Neuronal stem cell (in vitro differentiated cells): ENCODE measurements at regions not wholly inside any gene's neighbourhood (a gene's known extent, or its start where the extent isn't known, plus 50 kb on each side); places are given as distances from the start of the nearest gene placed in this dataset.

Experiments
- DNase-seq: peaks from one replicate; pipeline ENCODE4 v3.0.0-alpha.2; 2013; ENCODE audit warnings: low spot score
- H2AFZ ChIP-seq: one replicate; pipeline ENCODE4 v1.6.1; 2013; ENCODE audit warnings: mild to moderate bottlenecking, low read length, inconsistent platforms
- H2AK5ac ChIP-seq: 2 replicates; pipeline ENCODE4 v1.6.1; 2013; ENCODE audit warnings: low read depth, mild to moderate bottlenecking, inconsistent platforms, low read length, moderate library complexity, mixed read lengths
- H2BK120ac ChIP-seq: 2 replicates; pipeline ENCODE4 v1.6.1; 2013; ENCODE audit warnings: low read depth, mild to moderate bottlenecking, inconsistent platforms, low read length, moderate library complexity, mixed read lengths
- H2BK12ac ChIP-seq: one replicate; pipeline ENCODE4 v1.6.1; 2013; ENCODE audit warnings: low read length, inconsistent platforms
- H2BK15ac ChIP-seq: 2 replicates; pipeline ENCODE4 v1.6.1; 2013; ENCODE audit warnings: mild to moderate bottlenecking, low read length, inconsistent platforms, mixed read lengths
- H2BK5ac ChIP-seq: one replicate; pipeline ENCODE4 v1.6.1; 2013; ENCODE audit warnings: inconsistent platforms, mild to moderate bottlenecking, low read length, moderate library complexity
- H3K14ac ChIP-seq: one replicate; pipeline ENCODE4 v1.6.1; 2013; ENCODE audit warnings: low read length, inconsistent platforms
- H3K18ac ChIP-seq: 2 replicates; pipeline ENCODE4 v1.6.1; 2013; ENCODE audit warnings: low read length, inconsistent platforms
- H3K23ac ChIP-seq: 2 replicates; pipeline ENCODE4 v1.6.1; 2013; ENCODE audit warnings: low read depth, mild to moderate bottlenecking, mixed read lengths, low read length, inconsistent platforms; ENCODE audit not compliant: poor library complexity
- H3K27ac ChIP-seq: replicated peaks from 3 replicates; pipeline ENCODE4 v1.5.1; 2013; ENCODE audit warnings: low read length, inconsistent platforms
- H3K27me3 ChIP-seq, 3 experiments: 2 replicates each; pipeline ENCODE4 v1.6.1; 2013; ENCODE audit warnings: low read length in 3 of 3, mild to moderate bottlenecking in 2 of 3, inconsistent platforms in 1 of 3, low read depth in 1 of 3, mixed read lengths in 1 of 3, moderate library complexity in 1 of 3; ENCODE audit not compliant: control insufficient read depth in 3 of 3, insufficient read depth in 3 of 3
- H3K36me3 ChIP-seq, 2 donors: replicated peaks in 1 of 2; 2 replicates each; pipeline ENCODE4 v1.6.1; 2013; ENCODE audit warnings: low read length in 2 of 2; ENCODE audit not compliant: control insufficient read depth in 2 of 2, insufficient read depth in 2 of 2
- H3K4ac ChIP-seq: 2 replicates; pipeline ENCODE4 v1.6.1; 2013; ENCODE audit warnings: inconsistent platforms, mild to moderate bottlenecking, low read length, moderate library complexity
- H3K4me1 ChIP-seq, 2 donors: 1 replicate in 1 of 2; 2 replicates in 1 of 2; pipeline ENCODE4 v1.6.1; 2013; ENCODE audit warnings: low read length in 2 of 2, low read depth in 1 of 2; ENCODE audit not compliant: control insufficient read depth in 2 of 2, insufficient read depth in 1 of 2
- H3K4me2 ChIP-seq: one replicate; pipeline ENCODE4 v1.6.1; 2013; ENCODE audit warnings: mild to moderate bottlenecking, low read length, inconsistent platforms; ENCODE audit not compliant: insufficient read depth, poor library complexity, severe bottlenecking
- H3K4me3 ChIP-seq, 2 donors: 2 replicates each; pipeline ENCODE4 v1.5.1; 2013; ENCODE audit warnings: low read length in 2 of 2, mild to moderate bottlenecking in 2 of 2, inconsistent platforms in 1 of 2, moderate library complexity in 1 of 2
- H3K79me1 ChIP-seq: one replicate; pipeline ENCODE4 v1.6.1; 2013; ENCODE audit warnings: low read depth, mild to moderate bottlenecking, inconsistent platforms, low read length, moderate library complexity
- H3K9ac ChIP-seq: one replicate; pipeline ENCODE4 v1.6.1; 2013; ENCODE audit warnings: mild to moderate bottlenecking, low read depth, low read length, inconsistent platforms; ENCODE audit not compliant: poor library complexity
- H3K9me3 ChIP-seq, 2 donors: replicated peaks in 1 of 2; 2 replicates each; pipeline versions ENCODE3 to v1.6.1; 2013; ENCODE audit warnings: low read length in 2 of 2, mild to moderate bottlenecking in 2 of 2, inconsistent platforms in 1 of 2, low read depth in 1 of 2, mixed read lengths in 1 of 2, moderate library complexity in 1 of 2; ENCODE audit not compliant: control insufficient read depth in 2 of 2, insufficient read depth in 1 of 2
- H4K8ac ChIP-seq: one replicate; pipeline ENCODE4 v1.6.1; 2013; ENCODE audit warnings: low read depth, mild to moderate bottlenecking, inconsistent platforms, low read length, moderate library complexity
- H4K91ac ChIP-seq: one replicate; pipeline ENCODE4 v1.6.1; 2013; ENCODE audit warnings: low read length, low read depth, mild to moderate bottlenecking, inconsistent platforms; ENCODE audit not compliant: poor library complexity
- WGBS, 2 donors: extraction: QIAGEN DNeasy Blood & Tissue Kit; methylation state at CpG; one replicate each; pipeline ENCODE4 v1.1.7; 2013; ENCODE audit warnings: missing lambda C conversion rate in 2 of 2, mixed read lengths in 1 of 2; ENCODE audit not compliant: insufficient read length in 2 of 2, insufficient replicate concordance in 1 of 2; ENCODE audit errors: extremely low coverage in 2 of 2; 5-methylcytosine and 5-hydroxymethylcytosine counted together

- no peak overlapping the region for H3K4me3 ChIP-seq
- H3K9ac ChIP-seq, result no peak overlapping the region
- no peak overlapping the region for H3K23ac ChIP-seq
- no peak for DNase-seq
- H3K4me2 ChIP-seq, result no peak overlapping the region
- no peak overlapping the region for H3K4ac ChIP-seq
- H3K79me1 ChIP-seq, result no peaks in the 10 kb centered on the region
- H2BK12ac ChIP-seq, result no peak overlapping the region
- no peak overlapping the region for H3K14ac ChIP-seq
- H2AK5ac ChIP-seq, result no peak overlapping the region
- no peak overlapping the region for H2BK5ac ChIP-seq
- no peak overlapping the region for H2BK120ac ChIP-seq
- H3K36me3 ChIP-seq, result no peaks in the 10 kb centered on the region
- H3K4me1 ChIP-seq, result peaks cover 5 to 14% of the 10 kb centered on the region in 2 donors
- H4K91ac ChIP-seq, result no peak overlapping the region
- no peak overlapping the region for H4K8ac ChIP-seq
- no peaks in the 10 kb centered on the region for H3K9me3 ChIP-seq
- no peak overlapping the region for H3K27ac ChIP-seq
- no peak overlapping the region for H3K18ac ChIP-seq
- no peaks in the 10 kb centered on the region for H3K27me3 ChIP-seq
- H2BK15ac ChIP-seq, result no peak overlapping the region
- WGBS, 2 donors, result no CpG with 5 or more reads among the region's 12 CpGs
- peak overlapping the region; percentile 32 for H2AFZ ChIP-seq
Observed at GRCh38 chr10:105969884-105970377, 1194.6 kb downstream of the SORCS1 start.

DNA sequence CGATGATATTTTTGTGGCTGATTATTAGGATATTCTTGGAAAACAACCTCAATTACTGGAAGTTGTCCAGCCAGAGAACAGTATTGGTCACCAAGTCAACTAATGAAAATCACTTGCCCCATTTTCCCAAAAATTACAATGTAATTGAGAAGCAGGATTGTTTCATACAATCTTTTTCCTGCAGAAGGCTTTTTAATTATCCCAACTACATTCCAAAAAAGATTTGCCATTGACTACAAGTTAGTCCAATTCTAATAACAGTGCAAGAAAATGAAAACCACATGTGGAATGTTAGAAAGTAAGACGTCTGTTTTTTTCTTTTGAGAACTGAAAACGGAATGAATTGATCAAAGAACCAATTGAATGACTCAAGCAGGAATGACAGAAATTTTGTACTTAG, 1195.8 kb downstream of the SORCS1 start:
- Histone ChIP-seq H3K4me2 (no peak overlapping the region), H2AFZ (no peak overlapping the region), H3K14ac (no peak overlapping the region), H4K8ac (no peak overlapping the region), H3K4ac (no peak overlapping the region), H3K27ac (no peak overlapping the region), H3K36me3 (no peaks in the 10 kb centered on the region), H3K4me1 (peaks cover 2 to 10% of the 10 kb centered on the region in 2 donors), H2BK12ac (no peak overlapping the region), H3K9me3 (no peaks in the 10 kb centered on the region), H3K79me1 (no peaks in the 10 kb centered on the region), H3K9ac (no peak overlapping the region), H3K23ac (no peak overlapping the region), H2BK15ac (no peak overlapping the region), H3K4me3 (no peak overlapping the region), H2BK5ac (no peak overlapping the region), H3K27me3 (no peaks in the 10 kb centered on the region), H2AK5ac (no peak overlapping the region), H3K18ac (no peak overlapping the region), H4K91ac (no peak overlapping the region), H2BK120ac (no peak overlapping the region)
- no CpG with 5 or more reads among the region's 3 CpGs for WGBS, 2 donors
- DNase-seq, result no peak

GRCh38 chr10:105967256-105967655, 1197.2 kb downstream of the SORCS1 start:
- Histone ChIP-seq H3K4me1 (no peaks in the 10 kb centered on the region), H3K23ac (no peak overlapping the region), H3K14ac (peak overlapping the region; percentile 31), H3K9ac (no peak overlapping the region), H2BK5ac (no peak overlapping the region), H4K8ac (no peak overlapping the region), H2AFZ (no peak overlapping the region), H3K79me1 (no peaks in the 10 kb centered on the region), H3K36me3 (no peaks in the 10 kb centered on the region), H3K4me3 (no peak overlapping the region), H3K18ac (no peak overlapping the region), H2BK15ac (no peak overlapping the region), H3K4me2 (no peak overlapping the region), H4K91ac (no peak overlapping the region), H2BK120ac (no peak overlapping the region), H3K27ac (no peak overlapping the region), H3K27me3 (no peaks in the 10 kb centered on the region), H3K4ac (no peak overlapping the region), H3K9me3 (no peaks in the 10 kb centered on the region), H2AK5ac (no peak overlapping the region), H2BK12ac (no peak overlapping the region)
- WGBS, 2 donors, result no CpG with 5 or more reads among the region's 1 CpG
- no peak for DNase-seq

DNA sequence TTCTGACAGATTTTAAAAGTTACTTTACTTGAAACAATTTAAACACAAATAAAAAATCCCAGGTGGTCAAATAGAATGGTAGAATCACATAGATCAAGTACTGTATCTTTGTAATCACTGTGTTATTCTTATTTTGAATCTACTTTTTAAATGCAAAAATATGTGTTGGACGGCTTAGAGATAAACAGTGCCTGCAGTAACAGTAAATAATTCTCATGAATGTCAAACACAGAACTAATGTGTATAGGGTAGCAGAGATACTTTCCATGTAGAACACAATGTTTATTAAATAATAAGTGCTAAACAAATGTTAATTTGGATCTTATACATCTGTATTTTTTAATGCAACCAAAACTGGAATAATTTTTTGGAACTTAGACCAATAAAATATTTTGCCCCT, 1199.4 kb downstream of the SORCS1 start:
- Histone ChIP-seq H3K18ac (no peak overlapping the region), H3K4me2 (no peak overlapping the region), H2BK5ac (no peak overlapping the region), H2AFZ (no peak overlapping the region), H3K4me1 (no peaks in the 10 kb centered on the region), H3K9me3 (no peaks in the 10 kb centered on the region), H3K14ac (no peak overlapping the region), H3K36me3 (no peaks in the 10 kb centered on the region), H3K27me3 (no peaks in the 10 kb centered on the region), H2BK12ac (no peak overlapping the region), H3K79me1 (no peaks in the 10 kb centered on the region), H2BK120ac (no peak overlapping the region), H4K8ac (no peak overlapping the region), H3K9ac (no peak overlapping the region), H3K4ac (no peak overlapping the region), H3K23ac (no peak overlapping the region), H4K91ac (no peak overlapping the region), H2AK5ac (no peak overlapping the region), H3K27ac (no peak overlapping the region), H3K4me3 (no peak overlapping the region), H2BK15ac (no peak overlapping the region)
- DNase-seq, result no peak
- no CpG with 5 or more reads among the region's 1 CpG for WGBS, 2 donors
